GM19328 (cell line): ENCODE measurements at regions not wholly inside any gene's neighbourhood (a gene's known extent, or its start where the extent isn't known, plus 50 kb on each side); places are given as distances from the start of the nearest gene placed in this dataset.
A peak's percentile ranks its signal among the peaks of the same experiment; 100 is the strongest.
"Not testable (repeated sequence)": the region's sequence is repeated elsewhere in the genome, so short reads cannot be mapped to it uniquely, and the experiment has no call there.

Experiments
- ATAC-seq: cut with Tn5 transposase; IDR thresholded peaks from one replicate; pipeline ENCODE4 v1.9.1; 2021; ENCODE audit warnings: mild to moderate bottlenecking, moderate library complexity; ENCODE audit not compliant: unreplicated experiment

- no peak for ATAC-seq
These were observed 665.6 kb downstream of the C12orf50 start for GRCh38 chr12:87363497-87364084.

GRCh38 chr12:87349681-87350080, 679.5 kb downstream of the C12orf50 start:
- ATAC-seq: no peak

- ATAC-seq: no peak
These were observed 681.1 kb downstream of the C12orf50 start for GRCh38 chr12:87348071-87348470.

GRCh38 chr12:87344699-87345098, 684.5 kb downstream of the C12orf50 start:
- no peak for ATAC-seq

- ATAC-seq: no peak
These were observed 690.5 kb downstream of the C12orf50 start for GRCh38 chr12:87338681-87339080.

GRCh38 chr12:87336814-87337336, 692.3 kb downstream of the C12orf50 start:
- ATAC-seq: no peak

- ATAC-seq: no peak
These were observed 696.0 kb downstream of the C12orf50 start for GRCh38 chr12:87332987-87333726.

- not testable (repeated sequence) for ATAC-seq
These were observed 699.1 kb downstream of the C12orf50 start for GRCh38 chr12:87330071-87330555.

- ATAC-seq: no peak
These were observed 699.9 kb downstream of the C12orf50 start for GRCh38 chr12:87329076-87329863.

- ATAC-seq: no peak
These were observed 705.8 kb downstream of the C12orf50 start for GRCh38 chr12:87323369-87323768.

GRCh38 chr12:87320724-87321123, 708.5 kb downstream of the C12orf50 start:
- no peak for ATAC-seq

GRCh38 chr12:87317302-87317701, 711.9 kb downstream of the C12orf50 start:
- ATAC-seq: no peak

- peak; percentile 68 for ATAC-seq
These were observed 718.0 kb downstream of the C12orf50 start for GRCh38 chr12:87311206-87311605.

- no peak for ATAC-seq
These were observed 719.1 kb downstream of the C12orf50 start for GRCh38 chr12:87310126-87310525.

- ATAC-seq: peak; percentile 67
These were observed 723.7 kb downstream of the C12orf50 start for GRCh38 chr12:87305481-87305880.

GRCh38 chr12:87304406-87304805, 724.8 kb downstream of the C12orf50 start:
- no peak for ATAC-seq

- no peak for ATAC-seq
These were observed 725.7 kb downstream of the C12orf50 start for GRCh38 chr12:87303396-87304012.

- no peak for ATAC-seq
These were observed 727.0 kb downstream of the C12orf50 start for GRCh38 chr12:87302126-87302745.

- ATAC-seq: no peak
These were observed 738.7 kb downstream of the C12orf50 start for GRCh38 chr12:87290505-87290904.

GRCh38 chr12:87283886-87284285, 745.3 kb downstream of the C12orf50 start:
- no peak for ATAC-seq
